ENCODE measurements at regions not wholly inside any gene's neighbourhood (a gene's known extent, or its start where the extent isn't known, plus 50 kb on each side); places are given as distances from the start of the nearest gene placed in this dataset.
"Not testable (repeated sequence)": the region's sequence is repeated elsewhere in the genome, so short reads cannot be mapped to it uniquely, and the experiment has no call there.

- not testable (repeated sequence) for TF ChIP-seq CTCF, POLR2A, POLR2AphosphoS5, EP300 (IDR thresholded peaks at IDR 0.05)
These were observed 176.7 kb upstream of the MAP1B start for GRCh38 chr5:71930554-71930953.
